Osteoblast (primary cell): ENCODE measurements at regions not wholly inside any gene's neighbourhood (a gene's known extent, or its start where the extent isn't known, plus 50 kb on each side); places are given as distances from the start of the nearest gene placed in this dataset.

Source experiments
- DNase-seq: peaks from one replicate; pipeline ENCODE4 v3.0.0; 2011; ENCODE audit warnings: low spot score, mixed read lengths; ENCODE audit not compliant: insufficient read length; ENCODE audit errors: missing footprints
- H2AFZ ChIP-seq: 2 replicates; pipeline ENCODE4 v1.6.0; 2011; ENCODE audit warnings: mild to moderate bottlenecking, low read length
- H3K27ac ChIP-seq: 2 replicates; pipeline ENCODE4 v1.5.1; 2011; ENCODE audit warnings: mild to moderate bottlenecking, low read depth, low read length, moderate library complexity
- H3K27me3 ChIP-seq: 2 replicates; pipeline ENCODE4 v1.6.0; 2012; ENCODE audit warnings: mild to moderate bottlenecking, control low read depth, inconsistent platforms, low read length, moderate library complexity; ENCODE audit not compliant: insufficient read depth
- H3K36me3 ChIP-seq: 2 replicates; pipeline ENCODE4 v1.5.1; 2011; ENCODE audit warnings: mild to moderate bottlenecking, low read length, control low read depth, moderate library complexity; ENCODE audit not compliant: insufficient read depth
- H3K4me1 ChIP-seq: 2 replicates; pipeline ENCODE4 v1.5.1; 2011; ENCODE audit warnings: mild to moderate bottlenecking, low read length, control low read depth, moderate library complexity; ENCODE audit not compliant: insufficient read depth
- H3K4me2 ChIP-seq: 2 replicates; pipeline ENCODE4 v1.6.0; 2011; ENCODE audit warnings: mild to moderate bottlenecking, low read length; ENCODE audit not compliant: insufficient read depth
- H3K4me3 ChIP-seq: fragments of 200-600 bp; sonication (generic); 3 replicates; pipeline ENCODE4 v1.5.1; 2012; ENCODE audit warnings: mild to moderate bottlenecking, low read length, inconsistent platforms; ENCODE audit not compliant: insufficient read depth
- H3K79me2 ChIP-seq: 2 replicates; pipeline ENCODE4 v1.6.0; 2012; ENCODE audit warnings: mild to moderate bottlenecking, low read length, control low read depth, inconsistent platforms; ENCODE audit not compliant: insufficient read depth
- H3K9me3 ChIP-seq: 2 replicates; pipeline ENCODE4 v1.5.1; 2011; ENCODE audit warnings: low read depth, low read length, control low read depth
- H4K20me1 ChIP-seq: 2 replicates; pipeline ENCODE4 v1.6.0; 2012; ENCODE audit warnings: mild to moderate bottlenecking, low read length, control low read depth; ENCODE audit not compliant: insufficient read depth
- TF ChIP-seq, protein P1 (sequence below): IDR thresholded peaks from 2 replicates; pipeline ENCODE4 v1.5.1; 2011; ENCODE audit warnings: mild to moderate bottlenecking, low read depth, low read length, moderate library complexity; ENCODE audit errors: extremely low read depth

GRCh38 chr10:22837771-22838170 lies 90.1 kb upstream of the ARMC3 start:
- H3K36me3 ChIP-seq = no peaks in the 10 kb centered on the region
- H3K79me2 ChIP-seq = no peaks in the 10 kb centered on the region
- DNase-seq = no peak
- H3K9me3 ChIP-seq = no peaks in the 10 kb centered on the region
- H3K4me1 ChIP-seq = no peaks in the 10 kb centered on the region
- no peaks in the 10 kb centered on the region for H3K27me3 ChIP-seq
- no peaks in the 10 kb centered on the region for H4K20me1 ChIP-seq
- no peak overlapping the region for H3K27ac ChIP-seq
- H3K4me2 ChIP-seq = no peak overlapping the region
- no peak overlapping the region for H2AFZ ChIP-seq
- H3K4me3 ChIP-seq = no peak overlapping the region
- TF ChIP-seq, protein P1, sequence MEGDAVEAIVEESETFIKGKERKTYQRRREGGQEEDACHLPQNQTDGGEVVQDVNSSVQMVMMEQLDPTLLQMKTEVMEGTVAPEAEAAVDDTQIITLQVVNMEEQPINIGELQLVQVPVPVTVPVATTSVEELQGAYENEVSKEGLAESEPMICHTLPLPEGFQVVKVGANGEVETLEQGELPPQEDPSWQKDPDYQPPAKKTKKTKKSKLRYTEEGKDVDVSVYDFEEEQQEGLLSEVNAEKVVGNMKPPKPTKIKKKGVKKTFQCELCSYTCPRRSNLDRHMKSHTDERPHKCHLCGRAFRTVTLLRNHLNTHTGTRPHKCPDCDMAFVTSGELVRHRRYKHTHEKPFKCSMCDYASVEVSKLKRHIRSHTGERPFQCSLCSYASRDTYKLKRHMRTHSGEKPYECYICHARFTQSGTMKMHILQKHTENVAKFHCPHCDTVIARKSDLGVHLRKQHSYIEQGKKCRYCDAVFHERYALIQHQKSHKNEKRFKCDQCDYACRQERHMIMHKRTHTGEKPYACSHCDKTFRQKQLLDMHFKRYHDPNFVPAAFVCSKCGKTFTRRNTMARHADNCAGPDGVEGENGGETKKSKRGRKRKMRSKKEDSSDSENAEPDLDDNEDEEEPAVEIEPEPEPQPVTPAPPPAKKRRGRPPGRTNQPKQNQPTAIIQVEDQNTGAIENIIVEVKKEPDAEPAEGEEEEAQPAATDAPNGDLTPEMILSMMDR = no peak

GRCh38 chr10:22837351-22837750 lies 90.5 kb upstream of the ARMC3 start:
- no peaks in the 10 kb centered on the region for H3K4me1 ChIP-seq
- no peak overlapping the region for H3K27ac ChIP-seq
- H3K36me3 ChIP-seq = no peaks in the 10 kb centered on the region
- no peaks in the 10 kb centered on the region for H3K79me2 ChIP-seq
- H3K4me2 ChIP-seq = no peak overlapping the region
- H3K27me3 ChIP-seq = no peaks in the 10 kb centered on the region
- H2AFZ ChIP-seq = no peak overlapping the region
- DNase-seq = no peak
- no peaks in the 10 kb centered on the region for H4K20me1 ChIP-seq
- no peak overlapping the region for H3K4me3 ChIP-seq
- TF ChIP-seq, protein P1 = no peak
- no peaks in the 10 kb centered on the region for H3K9me3 ChIP-seq

DNA sequence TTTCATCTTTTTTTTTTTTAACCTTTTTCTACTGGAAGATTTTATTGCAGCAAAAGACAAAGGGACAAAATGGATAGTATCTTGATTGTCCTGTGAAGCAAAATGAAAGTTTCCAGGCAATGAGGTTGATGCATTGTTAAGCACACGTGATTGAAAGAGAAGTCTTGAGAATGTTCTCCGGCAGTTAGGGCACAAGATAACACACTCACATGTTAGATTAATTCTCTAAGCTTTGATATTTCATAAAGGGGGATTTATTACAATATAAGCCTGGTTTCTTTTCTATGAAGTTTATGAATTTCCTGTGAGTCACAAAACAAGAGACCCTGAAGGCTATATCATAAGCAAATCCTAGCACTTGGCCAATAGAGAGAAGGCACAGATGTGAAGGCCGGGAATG lies 93.4 kb upstream of the ARMC3 start:
- TF ChIP-seq, protein P1 = no peak
- no peak overlapping the region for H3K4me3 ChIP-seq
- H3K9me3 ChIP-seq = no peaks in the 10 kb centered on the region
- DNase-seq = no peak
- H2AFZ ChIP-seq = no peak overlapping the region
- no peaks in the 10 kb centered on the region for H3K27me3 ChIP-seq
- H4K20me1 ChIP-seq = no peaks in the 10 kb centered on the region
- no peaks in the 10 kb centered on the region for H3K79me2 ChIP-seq
- H3K36me3 ChIP-seq = no peaks in the 10 kb centered on the region
- no peak overlapping the region for H3K27ac ChIP-seq
- H3K4me2 ChIP-seq = no peak overlapping the region
- H3K4me1 ChIP-seq = no peaks in the 10 kb centered on the region

GRCh38 chr10:22833781-22834180 lies 94.1 kb upstream of the ARMC3 start:
- no peak overlapping the region for H3K27ac ChIP-seq
- no peaks in the 10 kb centered on the region for H3K4me1 ChIP-seq
- H3K79me2 ChIP-seq = no peaks in the 10 kb centered on the region

More at GRCh38 chr10:22833781-22834180, 94.1 kb upstream of the ARMC3 start:
- TF ChIP-seq, protein P1 = no peak
- no peaks in the 10 kb centered on the region for H3K36me3 ChIP-seq
- no peaks in the 10 kb centered on the region for H3K9me3 ChIP-seq
- no peak overlapping the region for H2AFZ ChIP-seq
- no peak overlapping the region for H3K4me2 ChIP-seq
- H4K20me1 ChIP-seq = no peaks in the 10 kb centered on the region
- no peaks in the 10 kb centered on the region for H3K27me3 ChIP-seq
- no peak for DNase-seq
- H3K4me3 ChIP-seq = no peak overlapping the region
